ENCODE measurements at regions not wholly inside any gene's neighbourhood (a gene's known extent, or its start where the extent isn't known, plus 50 kb on each side); places are given as distances from the start of the nearest gene placed in this dataset.

- CTCF ChIA-PET = no interaction called here
- TF ChIP-seq PKNOX1 (IDR thresholded peaks at IDR 0.05) (no peak), FOXM1 (IDR thresholded peaks at IDR 0.05; ENCODE audit: borderline replicate concordance) (no peak)
- no peak for DNase-seq (ENCODE audit: extremely low spot score)
- POLR2A ChIA-PET = no interaction called here
These were observed 119.1 kb upstream of the CNKSR2 start for GRCh38 chrX:21255032-21255618.

GRCh38 chrX:21266949-21267348 lies 107.3 kb upstream of the CNKSR2 start:
- TF ChIP-seq TARDBP (IDR thresholded peaks at IDR 0.05) (no peak), SP1 (IDR thresholded peaks at IDR 0.05) (no peak), ZNF384 (IDR thresholded peaks at IDR 0.05) (no peak), NFRKB (IDR thresholded peaks at IDR 0.05) (no peak), ELF4 (IDR thresholded peaks at IDR 0.05) (no peak), PKNOX1 (IDR thresholded peaks at IDR 0.05) (no peak), BHLHE40 (IDR thresholded peaks at IDR 0.05; ENCODE audit: borderline replicate concordance) (no peak), HDGF (IDR thresholded peaks at IDR 0.05; ENCODE audit: borderline replicate concordance) (no peak)
- DNase-seq (ENCODE audit: extremely low spot score) = no peak
- ChIA-PET CTCF (no interaction called here), POLR2A (no interaction called here)

GRCh38 chrX:21276736-21277433 lies 97.3 kb upstream of the CNKSR2 start:
- POLR2A ChIA-PET = no interaction called here
- CTCF ChIA-PET = no interaction called here
- no peak for DNase-seq (ENCODE audit: extremely low spot score)
- TF ChIP-seq NFRKB (IDR thresholded peaks at IDR 0.05) = no peak
- no peak for TF ChIP-seq CTBP1 (IDR thresholded peaks at IDR 0.05; ENCODE audit: borderline replicate concordance)
- TF ChIP-seq BHLHE40 (IDR thresholded peaks at IDR 0.05; ENCODE audit: borderline replicate concordance) = no peak
- no peak for TF ChIP-seq ELF4 (IDR thresholded peaks at IDR 0.05)
- TF ChIP-seq TARDBP (IDR thresholded peaks at IDR 0.05) = no peak
- no peak for TF ChIP-seq FOXM1 (IDR thresholded peaks at IDR 0.05; ENCODE audit: borderline replicate concordance)
- no peak for TF ChIP-seq SP1 (IDR thresholded peaks at IDR 0.05)
- no peak for TF ChIP-seq L3MBTL2 (conservative IDR thresholded peaks at IDR 0.05)
- TF ChIP-seq FOXK2 (IDR thresholded peaks at IDR 0.05) = no peak
- TF ChIP-seq SUZ12 (IDR thresholded peaks at IDR 0.05) = no peak
- TF ChIP-seq HDGF (IDR thresholded peaks at IDR 0.05; ENCODE audit: borderline replicate concordance) = no peak
- no peak for TF ChIP-seq LEF1 (IDR thresholded peaks at IDR 0.05; ENCODE audit: borderline replicate concordance)
- TF ChIP-seq ZNF384 (IDR thresholded peaks at IDR 0.05) = no peak
- no peak for TF ChIP-seq PKNOX1 (IDR thresholded peaks at IDR 0.05)
- TF ChIP-seq FOXA1 (IDR thresholded peaks at IDR 0.05) = no peak
- TF ChIP-seq ARNT (IDR thresholded peaks at IDR 0.05) = no peak

- ChIA-PET POLR2A (no interaction called here), CTCF (no interaction called here)
- no peak for TF ChIP-seq LEF1 (IDR thresholded peaks at IDR 0.05; ENCODE audit: borderline replicate concordance)
- no peak for TF ChIP-seq SUZ12 (IDR thresholded peaks at IDR 0.05)
- no peak for TF ChIP-seq FOXM1 (IDR thresholded peaks at IDR 0.05; ENCODE audit: borderline replicate concordance)
- no peak for TF ChIP-seq FOXK2 (IDR thresholded peaks at IDR 0.05)
- TF ChIP-seq BHLHE40 (IDR thresholded peaks at IDR 0.05; ENCODE audit: borderline replicate concordance) = no peak
- TF ChIP-seq HDGF (IDR thresholded peaks at IDR 0.05; ENCODE audit: borderline replicate concordance) = no peak
- no peak for TF ChIP-seq SP1 (IDR thresholded peaks at IDR 0.05)
- no peak for TF ChIP-seq FOXA1 (IDR thresholded peaks at IDR 0.05)
- TF ChIP-seq ARNT (IDR thresholded peaks at IDR 0.05) = no peak
- TF ChIP-seq NFRKB (IDR thresholded peaks at IDR 0.05) = no peak
- TF ChIP-seq TARDBP (IDR thresholded peaks at IDR 0.05) = no peak
- TF ChIP-seq PKNOX1 (IDR thresholded peaks at IDR 0.05) = no peak
- no peak for TF ChIP-seq L3MBTL2 (conservative IDR thresholded peaks at IDR 0.05)
- no peak for DNase-seq (ENCODE audit: extremely low spot score)
These were observed 85.0 kb upstream of the CNKSR2 start for GRCh38 chrX:21289232-21289631.

GRCh38 chrX:21295246-21295820 lies 78.9 kb upstream of the CNKSR2 start:
- no peak for DNase-seq (ENCODE audit: extremely low spot score)
- POLR2A ChIA-PET = no interaction called here
- TF ChIP-seq PKNOX1 (IDR thresholded peaks at IDR 0.05) (no peak), FOXA1 (IDR thresholded peaks at IDR 0.05) (no peak), ARNT (IDR thresholded peaks at IDR 0.05) (no peak), L3MBTL2 (conservative IDR thresholded peaks at IDR 0.05) (no peak), HDGF (IDR thresholded peaks at IDR 0.05; ENCODE audit: borderline replicate concordance) (no peak), FOXK2 (IDR thresholded peaks at IDR 0.05) (no peak), NFRKB (IDR thresholded peaks at IDR 0.05) (no peak), CTBP1 (IDR thresholded peaks at IDR 0.05; ENCODE audit: borderline replicate concordance) (no peak), LEF1 (IDR thresholded peaks at IDR 0.05; ENCODE audit: borderline replicate concordance) (no peak), BHLHE40 (IDR thresholded peaks at IDR 0.05; ENCODE audit: borderline replicate concordance) (no peak), ZNF384 (IDR thresholded peaks at IDR 0.05) (no peak), FOXM1 (IDR thresholded peaks at IDR 0.05; ENCODE audit: borderline replicate concordance) (no peak), SUZ12 (IDR thresholded peaks at IDR 0.05) (no peak), SP1 (IDR thresholded peaks at IDR 0.05) (no peak)
- CTCF ChIA-PET = no interaction called here
